GM23338 (cell line): ENCODE measurements at regions not wholly inside any gene's neighbourhood (a gene's known extent, or its start where the extent isn't known, plus 50 kb on each side); places are given as distances from the start of the nearest gene placed in this dataset.

Experiments
- ATAC-seq: fragments of 200-7000 bp; cut with Tn5 transposase; 3 replicates; pipeline ENCODE4 v1.9.1; 2020
- DNase-seq: peaks from one replicate; pipeline ENCODE4 v3.0.0-alpha.2; 2015; ENCODE audit warnings: low spot score
- H2AFZ ChIP-seq: fragments of 200-600 bp; sonication (generic); 2 replicates; pipeline ENCODE4 v1.8.0; 2016; ENCODE audit warnings: antibody characterized with exemption, mild to moderate bottlenecking, moderate library complexity
- H3F3A ChIP-seq: fragments of 200-600 bp; sonication (generic); replicated peaks from 2 replicates; pipeline ENCODE4 v1.8.0; 2017; ENCODE audit warnings: antibody characterized with exemption, mixed run types, low read depth
- H3K27ac ChIP-seq: fragments of 200-600 bp; sonication (generic); 2 replicates; pipeline ENCODE4 v1.6.1; 2016; ENCODE audit warnings: low read depth
- H3K27me3 ChIP-seq: fragments of 200-600 bp; sonication (generic); 2 replicates; pipeline ENCODE4 v1.8.0; 2016; ENCODE audit warnings: mild to moderate bottlenecking, mixed run types, moderate library complexity; ENCODE audit not compliant: insufficient read depth
- H3K36me3 ChIP-seq: fragments of 200-600 bp; sonication (generic); 2 replicates; pipeline ENCODE4 v1.8.0; 2016; ENCODE audit warnings: mild to moderate bottlenecking; ENCODE audit not compliant: insufficient read depth
- H3K4me1 ChIP-seq: fragments of 200-600 bp; sonication (generic); 2 replicates; pipeline ENCODE4 v1.8.0; 2016; ENCODE audit warnings: mild to moderate bottlenecking, moderate library complexity; ENCODE audit not compliant: insufficient read depth
- H3K4me2 ChIP-seq: fragments of 200-600 bp; sonication (generic); 2 replicates; pipeline ENCODE4 v1.7.1; 2017; ENCODE audit warnings: mixed run types
- H3K4me3 ChIP-seq: fragments of 200-600 bp; sonication (generic); 2 replicates; pipeline ENCODE4 v1.6.1; 2016; ENCODE audit warnings: mixed run types
- H3K79me2 ChIP-seq: fragments of 200-600 bp; sonication (generic); replicated peaks from 2 replicates; pipeline ENCODE4 v1.8.0; 2017; ENCODE audit warnings: mild to moderate bottlenecking; ENCODE audit not compliant: insufficient read depth
- H3K9me2 ChIP-seq: fragments of 200-600 bp; sonication (generic); 2 replicates; pipeline ENCODE4 v1.8.0; 2017; ENCODE audit not compliant: insufficient read depth
- H4K20me1 ChIP-seq: fragments of 200-600 bp; sonication (generic); replicated peaks from 2 replicates; pipeline ENCODE4 v1.8.0; 2017; ENCODE audit warnings: mild to moderate bottlenecking; ENCODE audit not compliant: insufficient read depth
- H3K27ac Mint-ChIP-seq: 2 replicates; pipeline ENCODE4 v1.8.0; 2020; ENCODE audit warnings: inconsistent platforms, mild to moderate bottlenecking, moderate library complexity, mixed read lengths
- H3K27me3 Mint-ChIP-seq: 3 replicates; pipeline ENCODE4 v1.8.0; 2022; ENCODE audit warnings: low read depth, mild to moderate bottlenecking, moderate library complexity, mixed read lengths, inconsistent platforms; ENCODE audit not compliant: insufficient read depth, poor library complexity
- H3K36me3 Mint-ChIP-seq: 3 replicates; pipeline ENCODE4 v1.8.0; 2021; ENCODE audit warnings: low read depth, mild to moderate bottlenecking, inconsistent platforms, moderate library complexity, mixed read lengths
- H3K4me1 Mint-ChIP-seq: 3 replicates; pipeline ENCODE4 v1.8.0; 2020; ENCODE audit warnings: mild to moderate bottlenecking, inconsistent platforms, mixed read lengths
- H3K4me3 Mint-ChIP-seq: 3 replicates; pipeline ENCODE4 v1.8.0; 2021; ENCODE audit warnings: moderate library complexity, mild to moderate bottlenecking, inconsistent platforms, mixed read lengths
- H3K9me3 Mint-ChIP-seq: 3 replicates; pipeline ENCODE4 v1.8.0; 2020; ENCODE audit warnings: moderate library complexity, mild to moderate bottlenecking, inconsistent platforms, mixed read lengths
- CTCF ChIP-seq, 2 experiments: fragments of 200-600 bp in 1 of 2; sonication (generic) in 1 of 2; conservative IDR thresholded peaks; 2 replicates each; pipeline versions ENCODE4 v1.5.1 to v1.6.1; 2016 to 2017; ENCODE audit warnings: antibody characterized with exemption in 2 of 2, low read depth in 2 of 2, mild to moderate bottlenecking in 2 of 2, moderate library complexity in 1 of 2
- ETS1 ChIP-seq: IDR thresholded peaks from 2 replicates; pipeline ENCODE4 v1.6.1; 2016; ENCODE audit warnings: antibody characterized with exemption
- EZH2 ChIP-seq: fragments of 200-600 bp; sonication (generic); IDR thresholded peaks from one replicate; pipeline ENCODE4 v1.8.0; 2017; ENCODE audit warnings: antibody characterized with exemption, mild to moderate bottlenecking, low read depth; ENCODE audit not compliant: unreplicated experiment
- EZH2phosphoT487 ChIP-seq: fragments of 200-600 bp; sonication (generic); IDR thresholded peaks from one replicate; pipeline ENCODE4 v1.8.1; 2018; ENCODE audit warnings: antibody characterized with exemption; ENCODE audit not compliant: unreplicated experiment
- JUNB ChIP-seq: IDR thresholded peaks from one replicate; pipeline ENCODE4 v1.6.1; 2016; ENCODE audit warnings: antibody characterized with exemption; ENCODE audit not compliant: unreplicated experiment
- REST ChIP-seq: IDR thresholded peaks from one replicate; pipeline ENCODE4 v1.6.1; 2018; ENCODE audit warnings: antibody characterized with exemption; ENCODE audit not compliant: unreplicated experiment
- ZNF114 ChIP-seq: fragments of 250-450 bp; sonication (Bioruptor Pico); IDR thresholded peaks from 2 replicates; pipeline ENCODE4 v1.5.0; 2020; ENCODE audit warnings: mild to moderate bottlenecking, moderate library complexity
- ZNF462 ChIP-seq: fragments of 250-450 bp; sonication (Bioruptor Pico); IDR thresholded peaks from 2 replicates; pipeline ENCODE4 v1.5.0; 2020; ENCODE audit warnings: mild to moderate bottlenecking, moderate library complexity

GRCh38 chr2:128702616-128703015, 383.9 kb upstream of the HS6ST1 start:
- no peaks in the 10 kb centered on the region for H3K4me1 ChIP-seq

More at GRCh38 chr2:128702616-128703015, 383.9 kb upstream of the HS6ST1 start:
- ATAC-seq (no peak), DNase-seq (no peak)
- Mint-ChIP-seq H3K36me3 (peaks cover 19% of the 10 kb centered on the region; the same call in 2 of the 3 replicates), H3K27ac (no peak overlapping the region), H3K4me3 (no peak overlapping the region), H3K9me3 (peaks cover 31% of the 10 kb centered on the region), H3K4me1 (no peaks in the 10 kb centered on the region), H3K27me3 (peaks cover 3% of the 10 kb centered on the region)
- Histone ChIP-seq H3K4me2 (no peak overlapping the region), H3K79me2 (no peaks in the 10 kb centered on the region), H3K27me3 (no peaks in the 10 kb centered on the region), H3K36me3 (peaks cover 5% of the 10 kb centered on the region; the same call in 1 of the 2 replicates), H3F3A (no peaks in the 10 kb centered on the region), H3K4me3 (no peak overlapping the region), H3K27ac (no peak overlapping the region), H4K20me1 (no peaks in the 10 kb centered on the region), H2AFZ (no peak overlapping the region), H3K9me2 (no peaks in the 10 kb centered on the region)
- TF ChIP-seq CTCF (conservative IDR thresholded peaks at IDR 0.05; ENCODE audit: low read depth in 2 of 2) (no peak), EZH2 (no peak), ETS1 (no peak), JUNB (no peak), EZH2phosphoT487 (no peak), ZNF462 (CRISPR knock-in tag) (no peak), REST (no peak), ZNF114 (CRISPR knock-in tag) (no peak)
